K562 (cell line): ENCODE measurements at regions not wholly inside any gene's neighbourhood (a gene's known extent, or its start where the extent isn't known, plus 50 kb on each side); places are given as distances from the start of the nearest gene placed in this dataset.

Experiments
- HNRNPLL ChIP-seq: fragments of 200-400 bp; formaldehyde crosslinking; IDR thresholded peaks from 2 replicates; pipeline ENCODE4 v1.6.1; 2017; ENCODE audit warnings: low read length, low read depth, mild to moderate bottlenecking; ENCODE audit not compliant: poor library complexity, severe bottlenecking
- NFE2 ChIP-seq: IDR thresholded peaks from 2 replicates; pipeline ENCODE4 v1.6.1; 2014; ENCODE audit warnings: antibody characterized with exemption, low read depth
- ZC3H4 ChIP-seq: sonication (generic); formaldehyde crosslinking; IDR thresholded peaks from 2 replicates; pipeline ENCODE4 v1.9.0; 2021; ENCODE audit warnings: missing genetic modification reagents, borderline replicate concordance
- ZNF197 ChIP-seq: fragments of 200-800 bp; sonication (Bioruptor generic); IDR thresholded peaks from 2 replicates; pipeline ENCODE4 v1.6.1; 2016; ENCODE audit warnings: low read depth, missing genetic modification characterization, missing compliant biosample characterization
- ZNF224 ChIP-seq: sonication (generic); formaldehyde crosslinking; IDR thresholded peaks from 2 replicates; pipeline ENCODE4 v1.8.0; 2022; ENCODE audit warnings: mild to moderate bottlenecking, missing genetic modification reagents
- ZNF347 ChIP-seq: fragments of 450-650 bp; formaldehyde crosslinking; IDR thresholded peaks from 2 replicates; pipeline ENCODE4 v1.4.0; 2020; ENCODE audit warnings: low read depth, mild to moderate bottlenecking, moderate library complexity
- ZNF76 ChIP-seq: fragments of 250-450 bp; sonication (Bioruptor Pico); IDR thresholded peaks from 2 replicates; pipeline ENCODE4 v1.4.0; 2020; ENCODE audit warnings: mild to moderate bottlenecking, moderate library complexity, borderline replicate concordance
- TF ChIP-seq, protein P1 (sequence below): sonication (generic); formaldehyde crosslinking; IDR thresholded peaks from 2 replicates; pipeline ENCODE4 v1.8.0; 2022; ENCODE audit warnings: mild to moderate bottlenecking, missing genetic modification reagents
- TF ChIP-seq, protein P2 (sequence below): fragments of 200-800 bp; sonication (Bioruptor generic); IDR thresholded peaks from 2 replicates; pipeline ENCODE4 v1.6.1; 2017; ENCODE audit warnings: missing genetic modification characterization, missing compliant biosample characterization

DNA sequence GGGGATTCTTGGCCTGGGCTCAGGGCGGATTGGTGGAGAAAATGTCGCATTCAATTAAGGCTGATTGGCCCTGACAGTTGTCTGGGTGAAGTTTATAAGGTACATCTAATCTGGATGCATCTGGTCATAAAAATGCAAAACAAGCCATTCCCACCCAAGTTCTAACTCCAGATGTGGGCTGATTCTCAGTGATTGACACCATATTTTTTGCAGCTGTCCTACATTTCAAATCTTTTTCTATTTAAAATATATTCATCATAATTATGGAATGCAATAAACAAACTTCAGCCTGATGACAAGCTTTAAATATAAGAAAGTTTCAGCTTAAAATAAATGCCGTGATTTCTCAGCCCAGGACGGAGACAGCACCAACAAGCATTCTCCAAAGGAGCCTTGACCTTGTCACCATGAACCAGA lies 146.4 kb upstream of the SMIM23 start (continued):
- TF ChIP-seq, protein P1, sequence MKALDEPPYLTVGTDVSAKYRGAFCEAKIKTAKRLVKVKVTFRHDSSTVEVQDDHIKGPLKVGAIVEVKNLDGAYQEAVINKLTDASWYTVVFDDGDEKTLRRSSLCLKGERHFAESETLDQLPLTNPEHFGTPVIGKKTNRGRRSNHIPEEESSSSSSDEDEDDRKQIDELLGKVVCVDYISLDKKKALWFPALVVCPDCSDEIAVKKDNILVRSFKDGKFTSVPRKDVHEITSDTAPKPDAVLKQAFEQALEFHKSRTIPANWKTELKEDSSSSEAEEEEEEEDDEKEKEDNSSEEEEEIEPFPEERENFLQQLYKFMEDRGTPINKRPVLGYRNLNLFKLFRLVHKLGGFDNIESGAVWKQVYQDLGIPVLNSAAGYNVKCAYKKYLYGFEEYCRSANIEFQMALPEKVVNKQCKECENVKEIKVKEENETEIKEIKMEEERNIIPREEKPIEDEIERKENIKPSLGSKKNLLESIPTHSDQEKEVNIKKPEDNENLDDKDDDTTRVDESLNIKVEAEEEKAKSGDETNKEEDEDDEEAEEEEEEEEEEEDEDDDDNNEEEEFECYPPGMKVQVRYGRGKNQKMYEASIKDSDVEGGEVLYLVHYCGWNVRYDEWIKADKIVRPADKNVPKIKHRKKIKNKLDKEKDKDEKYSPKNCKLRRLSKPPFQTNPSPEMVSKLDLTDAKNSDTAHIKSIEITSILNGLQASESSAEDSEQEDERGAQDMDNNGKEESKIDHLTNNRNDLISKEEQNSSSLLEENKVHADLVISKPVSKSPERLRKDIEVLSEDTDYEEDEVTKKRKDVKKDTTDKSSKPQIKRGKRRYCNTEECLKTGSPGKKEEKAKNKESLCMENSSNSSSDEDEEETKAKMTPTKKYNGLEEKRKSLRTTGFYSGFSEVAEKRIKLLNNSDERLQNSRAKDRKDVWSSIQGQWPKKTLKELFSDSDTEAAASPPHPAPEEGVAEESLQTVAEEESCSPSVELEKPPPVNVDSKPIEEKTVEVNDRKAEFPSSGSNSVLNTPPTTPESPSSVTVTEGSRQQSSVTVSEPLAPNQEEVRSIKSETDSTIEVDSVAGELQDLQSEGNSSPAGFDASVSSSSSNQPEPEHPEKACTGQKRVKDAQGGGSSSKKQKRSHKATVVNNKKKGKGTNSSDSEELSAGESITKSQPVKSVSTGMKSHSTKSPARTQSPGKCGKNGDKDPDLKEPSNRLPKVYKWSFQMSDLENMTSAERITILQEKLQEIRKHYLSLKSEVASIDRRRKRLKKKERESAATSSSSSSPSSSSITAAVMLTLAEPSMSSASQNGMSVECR (CRISPR knock-in tag), result no peak
- TF ChIP-seq, protein P2, sequence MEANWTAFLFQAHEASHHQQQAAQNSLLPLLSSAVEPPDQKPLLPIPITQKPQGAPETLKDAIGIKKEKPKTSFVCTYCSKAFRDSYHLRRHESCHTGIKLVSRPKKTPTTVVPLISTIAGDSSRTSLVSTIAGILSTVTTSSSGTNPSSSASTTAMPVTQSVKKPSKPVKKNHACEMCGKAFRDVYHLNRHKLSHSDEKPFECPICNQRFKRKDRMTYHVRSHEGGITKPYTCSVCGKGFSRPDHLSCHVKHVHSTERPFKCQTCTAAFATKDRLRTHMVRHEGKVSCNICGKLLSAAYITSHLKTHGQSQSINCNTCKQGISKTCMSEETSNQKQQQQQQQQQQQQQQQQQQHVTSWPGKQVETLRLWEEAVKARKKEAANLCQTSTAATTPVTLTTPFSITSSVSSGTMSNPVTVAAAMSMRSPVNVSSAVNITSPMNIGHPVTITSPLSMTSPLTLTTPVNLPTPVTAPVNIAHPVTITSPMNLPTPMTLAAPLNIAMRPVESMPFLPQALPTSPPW (CRISPR knock-in tag), result no peak
- TF ChIP-seq ZNF224 (CRISPR knock-in tag) (no peak), ZNF197 (CRISPR knock-in tag) (no peak), ZNF76 (CRISPR knock-in tag) (no peak), ZC3H4 (CRISPR knock-in tag) (no peak), ZNF347 (no peak), NFE2 (no peak), HNRNPLL (no peak)
